ENCODE measurements at regions not wholly inside any gene's neighbourhood (a gene's known extent, or its start where the extent isn't known, plus 50 kb on each side); places are given as distances from the start of the nearest gene placed in this dataset.

DNA sequence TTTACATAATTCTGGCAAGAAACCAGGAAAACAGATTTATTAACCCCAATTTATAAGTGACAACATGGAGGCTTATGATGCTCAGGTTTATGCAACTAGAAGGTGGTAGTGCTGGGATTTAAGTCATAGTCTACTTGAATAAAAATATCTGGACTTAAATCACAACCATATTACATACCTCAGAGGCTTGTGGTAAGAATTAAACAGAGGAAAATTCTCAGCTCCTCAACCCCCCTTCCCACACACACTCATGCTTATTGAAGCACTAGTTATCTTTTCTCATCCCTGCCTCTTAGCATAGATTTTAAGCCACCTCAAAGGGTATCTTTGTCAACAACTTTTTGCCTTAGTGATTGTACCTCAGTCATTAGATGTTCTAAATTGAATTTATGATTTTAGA, 731.0 kb downstream of the PRELID2 start:
- Histone ChIP-seq H3K36me3 (ENCODE audit: control insufficient read depth, insufficient read depth, low read length, severe bottlenecking) (no peaks in the 10 kb centered on the region), H3K9me3 (ENCODE audit: control insufficient read depth, low read length) (no peaks in the 10 kb centered on the region), H3K27me3 (replicated peaks; ENCODE audit: control insufficient read depth, insufficient read depth, low read length) (no peaks in the 10 kb centered on the region), H3K4me3 (ENCODE audit: low read length) (no peak overlapping the region), H3K4me1 (ENCODE audit: control insufficient read depth, insufficient read depth, low read length) (no peaks in the 10 kb centered on the region), H3K9ac (ENCODE audit: low read length) (no peak overlapping the region)
- peak; percentile 34 for DNase-seq (ENCODE audit: low read depth)

DNA sequence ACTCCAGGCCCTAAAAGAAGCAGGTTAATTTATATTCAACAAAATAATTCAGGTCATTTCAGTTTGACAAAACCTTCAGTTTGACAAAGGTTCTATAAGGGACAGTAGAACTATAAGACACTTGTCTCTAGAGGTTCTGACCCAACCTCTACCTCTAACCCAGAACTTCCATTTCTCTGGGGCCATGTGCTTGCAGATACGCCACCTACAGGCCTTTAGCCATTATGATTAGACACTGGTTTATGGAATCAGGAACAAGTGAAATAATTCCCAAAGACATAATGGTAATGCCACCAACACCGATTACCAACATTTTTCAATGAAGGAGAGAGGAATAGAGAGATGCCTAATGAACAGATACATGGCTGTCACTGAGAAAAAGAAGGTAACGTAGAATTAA, 733.9 kb downstream of the PRELID2 start:
- Histone ChIP-seq H3K4me1 (ENCODE audit: control insufficient read depth, insufficient read depth, low read length) (no peaks in the 10 kb centered on the region), H3K36me3 (ENCODE audit: control insufficient read depth, insufficient read depth, low read length, severe bottlenecking) (no peaks in the 10 kb centered on the region), H3K9me3 (ENCODE audit: control insufficient read depth, low read length) (no peaks in the 10 kb centered on the region), H3K9ac (ENCODE audit: low read length) (no peak overlapping the region), H3K27me3 (replicated peaks; ENCODE audit: control insufficient read depth, insufficient read depth, low read length) (no peaks in the 10 kb centered on the region), H3K4me3 (ENCODE audit: low read length) (no peak overlapping the region)
- DNase-seq (ENCODE audit: low read depth): peak; percentile 8

DNA sequence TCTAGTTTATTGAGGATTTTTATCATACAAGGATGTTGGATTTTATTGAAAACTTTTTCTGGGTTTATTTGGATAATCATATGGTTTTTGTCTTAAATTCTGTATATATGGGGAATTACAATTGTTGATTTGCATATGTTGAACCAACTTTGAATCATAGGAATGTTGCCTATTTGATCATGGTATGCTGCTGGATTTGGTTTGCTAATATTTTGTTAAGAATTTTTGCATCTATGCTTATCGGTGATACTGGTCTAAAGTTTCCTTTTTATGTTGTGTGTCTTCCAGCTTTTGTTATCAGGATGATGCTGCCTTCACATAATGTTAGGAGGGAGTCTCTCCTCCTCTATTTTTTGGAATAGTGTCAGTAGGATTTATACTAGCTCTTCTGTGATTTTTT, 745.0 kb downstream of the PRELID2 start:
- H3K4me1 ChIP-seq (ENCODE audit: control insufficient read depth, insufficient read depth, low read length): no peaks in the 10 kb centered on the region
- no peak overlapping the region for H3K4me3 ChIP-seq (ENCODE audit: low read length)
- no peak overlapping the region for H3K9ac ChIP-seq (ENCODE audit: low read length)
- no peak for DNase-seq (ENCODE audit: low read depth)
- H3K9me3 ChIP-seq (ENCODE audit: control insufficient read depth, low read length): no peaks in the 10 kb centered on the region
- no peaks in the 10 kb centered on the region for H3K36me3 ChIP-seq (ENCODE audit: control insufficient read depth, insufficient read depth, low read length, severe bottlenecking)
- no peaks in the 10 kb centered on the region for H3K27me3 ChIP-seq (replicated peaks; ENCODE audit: control insufficient read depth, insufficient read depth, low read length)

DNA sequence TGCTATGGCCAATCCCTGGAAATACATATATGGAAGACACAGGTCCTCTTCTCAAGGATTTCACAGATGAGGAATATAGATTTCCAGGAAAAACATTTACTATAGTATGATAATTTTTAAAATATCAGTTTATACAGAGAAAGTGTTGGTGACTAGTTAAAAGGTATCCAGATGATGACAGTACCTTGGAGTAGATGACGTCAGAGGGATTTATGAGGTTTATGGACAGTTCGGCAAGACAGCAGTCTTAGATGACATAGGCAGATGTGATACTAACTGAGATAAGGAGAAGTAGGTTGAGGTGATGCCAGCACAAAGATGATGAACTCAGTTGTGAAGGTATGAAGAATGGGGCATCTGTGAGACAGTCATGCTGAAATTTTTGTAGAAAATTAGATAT, 750.3 kb downstream of the PRELID2 start:
- no peaks in the 10 kb centered on the region for H3K4me1 ChIP-seq (ENCODE audit: control insufficient read depth, insufficient read depth, low read length)
- no peaks in the 10 kb centered on the region for H3K36me3 ChIP-seq (ENCODE audit: control insufficient read depth, insufficient read depth, low read length, severe bottlenecking)
- H3K9ac ChIP-seq (ENCODE audit: low read length): no peak overlapping the region
- H3K9me3 ChIP-seq (ENCODE audit: control insufficient read depth, low read length): no peaks in the 10 kb centered on the region
- H3K4me3 ChIP-seq (ENCODE audit: low read length): no peak overlapping the region
- H3K27me3 ChIP-seq (replicated peaks; ENCODE audit: control insufficient read depth, insufficient read depth, low read length): no peaks in the 10 kb centered on the region
- no peak for DNase-seq (ENCODE audit: low read depth)

GRCh38 chr5:145077028-145077427, 758.1 kb downstream of the PRELID2 start:
- H3K36me3 ChIP-seq (ENCODE audit: control insufficient read depth, insufficient read depth, low read length, severe bottlenecking): no peaks in the 10 kb centered on the region
- DNase-seq (ENCODE audit: low read depth): no peak
- H3K4me1 ChIP-seq (ENCODE audit: control insufficient read depth, insufficient read depth, low read length): no peaks in the 10 kb centered on the region
- no peak overlapping the region for H3K9ac ChIP-seq (ENCODE audit: low read length)
- no peaks in the 10 kb centered on the region for H3K27me3 ChIP-seq (replicated peaks; ENCODE audit: control insufficient read depth, insufficient read depth, low read length)
- no peaks in the 10 kb centered on the region for H3K9me3 ChIP-seq (ENCODE audit: control insufficient read depth, low read length)
- H3K4me3 ChIP-seq (ENCODE audit: low read length): no peak overlapping the region

DNA sequence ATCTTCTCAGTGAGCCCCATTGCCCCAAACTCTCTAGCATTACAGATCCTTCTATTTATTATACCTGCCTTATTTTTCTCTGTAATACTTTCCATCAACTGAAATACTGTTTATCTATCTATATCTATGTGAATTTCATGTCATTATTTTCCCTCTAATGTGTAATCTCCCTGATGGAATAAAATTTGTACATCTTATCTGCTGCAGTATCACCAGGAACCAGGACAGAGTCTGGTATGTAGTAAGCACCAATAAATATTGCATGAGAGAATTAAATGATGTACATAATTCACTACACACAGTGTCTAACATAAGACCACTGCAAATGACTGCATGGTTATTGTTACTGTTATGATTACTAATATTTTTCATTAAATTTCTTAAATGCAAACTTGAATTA, 759.1 kb downstream of the PRELID2 start:
- DNase-seq (ENCODE audit: low read depth): no peak
- Histone ChIP-seq H3K9ac (ENCODE audit: low read length) (no peak overlapping the region), H3K27me3 (replicated peaks; ENCODE audit: control insufficient read depth, insufficient read depth, low read length) (no peaks in the 10 kb centered on the region)

DNA sequence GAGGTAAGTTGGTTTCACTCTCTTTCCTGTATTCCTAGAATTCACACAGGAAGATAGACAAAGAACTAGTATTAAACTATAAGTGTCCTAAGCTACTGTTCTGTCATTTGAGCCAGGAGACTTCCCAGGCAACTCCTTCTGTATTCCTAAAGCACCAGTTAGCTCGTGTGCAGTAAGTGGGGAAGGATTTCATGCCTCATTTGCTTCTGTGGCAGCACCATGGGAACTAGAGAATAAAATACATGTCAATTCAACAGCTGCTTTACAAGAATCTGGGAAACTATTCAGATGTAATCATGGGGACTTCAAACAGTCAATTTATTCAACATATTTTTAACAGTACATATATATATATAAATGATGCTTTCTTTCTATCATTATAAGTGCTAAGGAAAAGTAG, 762.3 kb downstream of the PRELID2 start:
- H3K4me1 ChIP-seq (ENCODE audit: control insufficient read depth, insufficient read depth, low read length): no peaks in the 10 kb centered on the region
- no peaks in the 10 kb centered on the region for H3K9me3 ChIP-seq (ENCODE audit: control insufficient read depth, low read length)
- H3K9ac ChIP-seq (ENCODE audit: low read length): no peak overlapping the region
- no peaks in the 10 kb centered on the region for H3K36me3 ChIP-seq (ENCODE audit: control insufficient read depth, insufficient read depth, low read length, severe bottlenecking)
- DNase-seq (ENCODE audit: low read depth): no peak
- no peaks in the 10 kb centered on the region for H3K27me3 ChIP-seq (replicated peaks; ENCODE audit: control insufficient read depth, insufficient read depth, low read length)
- no peak overlapping the region for H3K4me3 ChIP-seq (ENCODE audit: low read length)

More for the DNA sequence above, 759.1 kb downstream of the PRELID2 start:
- Histone ChIP-seq H3K9me3 (ENCODE audit: control insufficient read depth, low read length) (no peaks in the 10 kb centered on the region), H3K36me3 (ENCODE audit: control insufficient read depth, insufficient read depth, low read length, severe bottlenecking) (no peaks in the 10 kb centered on the region), H3K4me3 (ENCODE audit: low read length) (no peak overlapping the region), H3K4me1 (ENCODE audit: control insufficient read depth, insufficient read depth, low read length) (no peaks in the 10 kb centered on the region)

DNA sequence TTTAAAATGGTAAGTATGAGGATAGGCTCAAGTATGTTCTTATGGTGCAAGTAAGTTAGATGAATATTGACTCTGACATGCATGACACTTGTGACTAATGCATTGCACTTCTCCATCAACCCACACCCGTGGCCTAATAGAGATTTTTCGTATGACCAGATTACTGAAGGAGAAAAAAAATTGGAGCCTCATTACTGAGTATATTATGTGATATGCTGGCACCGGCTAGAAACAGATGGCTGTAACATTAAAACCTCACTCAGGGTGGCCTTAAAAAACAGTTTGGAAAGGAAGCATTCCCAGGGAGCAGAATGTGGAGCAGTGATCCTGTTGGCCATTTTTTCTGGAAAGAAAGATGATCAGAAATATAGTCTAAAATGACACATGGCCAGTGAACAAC, 766.4 kb downstream of the PRELID2 start:
- DNase-seq (ENCODE audit: low read depth): peak; percentile 9
- no peaks in the 10 kb centered on the region for H3K9me3 ChIP-seq (ENCODE audit: control insufficient read depth, low read length)
- no peaks in the 10 kb centered on the region for H3K36me3 ChIP-seq (ENCODE audit: control insufficient read depth, insufficient read depth, low read length, severe bottlenecking)

GRCh38 chr5:145062280-145063062, 772.7 kb downstream of the PRELID2 start:
- H3K36me3 ChIP-seq (ENCODE audit: control insufficient read depth, insufficient read depth, low read length, severe bottlenecking): no peaks in the 10 kb centered on the region
- DNase-seq (ENCODE audit: low read depth): peak; percentile 8
- H3K4me3 ChIP-seq (ENCODE audit: low read length): no peak overlapping the region
- H3K27me3 ChIP-seq (replicated peaks; ENCODE audit: control insufficient read depth, insufficient read depth, low read length): no peaks in the 10 kb centered on the region
- no peaks in the 10 kb centered on the region for H3K9me3 ChIP-seq (ENCODE audit: control insufficient read depth, low read length)
- no peak overlapping the region for H3K9ac ChIP-seq (ENCODE audit: low read length)
- no peaks in the 10 kb centered on the region for H3K4me1 ChIP-seq (ENCODE audit: control insufficient read depth, insufficient read depth, low read length)

More for the DNA sequence above, 766.4 kb downstream of the PRELID2 start:
- Histone ChIP-seq H3K4me1 (ENCODE audit: control insufficient read depth, insufficient read depth, low read length) (no peaks in the 10 kb centered on the region), H3K27me3 (replicated peaks; ENCODE audit: control insufficient read depth, insufficient read depth, low read length) (no peaks in the 10 kb centered on the region), H3K9ac (ENCODE audit: low read length) (no peak overlapping the region), H3K4me3 (ENCODE audit: low read length) (no peak overlapping the region)

DNA sequence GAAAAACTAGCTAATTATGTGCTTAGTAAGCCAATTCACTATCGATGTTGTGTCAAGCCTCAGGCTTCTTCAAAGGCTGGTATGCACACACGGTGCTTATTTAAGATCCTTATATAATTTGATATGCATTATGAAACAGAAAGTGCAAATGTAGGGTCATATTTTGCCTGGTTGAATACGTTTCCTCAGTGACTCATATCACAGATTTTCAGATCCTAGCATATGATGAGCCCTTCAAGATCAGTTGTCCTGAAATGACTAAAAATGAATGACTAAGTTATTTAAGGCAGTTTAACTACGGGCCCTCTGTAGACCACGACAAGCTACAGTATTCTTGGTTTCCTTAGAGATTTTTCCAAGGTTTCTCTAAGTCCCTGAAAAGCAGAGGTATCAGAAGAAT, 778.3 kb downstream of the PRELID2 start:
- Histone ChIP-seq H3K4me3 (ENCODE audit: low read length) (no peak overlapping the region), H3K27me3 (replicated peaks; ENCODE audit: control insufficient read depth, insufficient read depth, low read length) (no peaks in the 10 kb centered on the region), H3K36me3 (ENCODE audit: control insufficient read depth, insufficient read depth, low read length, severe bottlenecking) (no peaks in the 10 kb centered on the region), H3K9me3 (ENCODE audit: control insufficient read depth, low read length) (no peaks in the 10 kb centered on the region), H3K4me1 (ENCODE audit: control insufficient read depth, insufficient read depth, low read length) (no peaks in the 10 kb centered on the region), H3K9ac (ENCODE audit: low read length) (no peak overlapping the region)
- DNase-seq (ENCODE audit: low read depth): peak; percentile 68

DNA sequence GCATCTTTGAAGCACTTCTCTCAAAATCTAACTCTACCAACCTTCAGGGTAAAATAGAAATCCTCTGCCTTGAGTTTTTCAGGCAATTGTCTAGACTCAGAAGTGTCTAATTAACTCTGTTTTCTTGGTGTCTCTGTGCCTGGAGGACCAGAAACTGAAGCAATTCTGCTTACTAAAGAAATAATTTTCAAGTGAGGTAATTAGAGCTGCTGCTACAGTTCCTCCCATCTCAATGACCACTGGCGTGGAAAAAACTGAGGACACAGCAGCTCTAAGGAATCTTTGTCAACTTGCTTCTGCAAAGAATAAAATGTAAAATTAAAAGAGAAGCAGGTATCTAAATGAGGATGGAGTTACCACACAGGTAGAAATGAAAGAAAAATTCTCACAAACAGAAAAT, 785.0 kb downstream of the PRELID2 start:
- Histone ChIP-seq H3K4me3 (ENCODE audit: low read length) (no peak overlapping the region), H3K4me1 (ENCODE audit: control insufficient read depth, insufficient read depth, low read length) (no peaks in the 10 kb centered on the region), H3K27me3 (replicated peaks; ENCODE audit: control insufficient read depth, insufficient read depth, low read length) (no peaks in the 10 kb centered on the region), H3K9ac (ENCODE audit: low read length) (no peak overlapping the region), H3K36me3 (ENCODE audit: control insufficient read depth, insufficient read depth, low read length, severe bottlenecking) (no peaks in the 10 kb centered on the region), H3K9me3 (ENCODE audit: control insufficient read depth, low read length) (no peaks in the 10 kb centered on the region)
- no peak for DNase-seq (ENCODE audit: low read depth)

GRCh38 chr5:145044970-145045369, 790.2 kb downstream of the PRELID2 start:
- Histone ChIP-seq H3K4me3 (ENCODE audit: low read length) (no peak overlapping the region), H3K36me3 (ENCODE audit: control insufficient read depth, insufficient read depth, low read length, severe bottlenecking) (no peaks in the 10 kb centered on the region), H3K9me3 (ENCODE audit: control insufficient read depth, low read length) (no peaks in the 10 kb centered on the region), H3K4me1 (ENCODE audit: control insufficient read depth, insufficient read depth, low read length) (no peaks in the 10 kb centered on the region), H3K9ac (ENCODE audit: low read length) (no peak overlapping the region), H3K27me3 (replicated peaks; ENCODE audit: control insufficient read depth, insufficient read depth, low read length) (no peaks in the 10 kb centered on the region)
- no peak for DNase-seq (ENCODE audit: low read depth)
